ENCODE measurements at regions not wholly inside any gene's neighbourhood (a gene's known extent, or its start where the extent isn't known, plus 50 kb on each side); places are given as distances from the start of the nearest gene placed in this dataset.

GRCh38 chr7:31256506-31256905, 84.0 kb downstream of the NEUROD6 start:
- DNase-seq (ENCODE audit: low read depth), result no peak
- no peak overlapping the region for H3K4me3 ChIP-seq (ENCODE audit: low read length)
- TF ChIP-seq CTCF (conservative IDR thresholded peaks at IDR 0.05; ENCODE audit: low read depth, low read length), result no peak

DNA sequence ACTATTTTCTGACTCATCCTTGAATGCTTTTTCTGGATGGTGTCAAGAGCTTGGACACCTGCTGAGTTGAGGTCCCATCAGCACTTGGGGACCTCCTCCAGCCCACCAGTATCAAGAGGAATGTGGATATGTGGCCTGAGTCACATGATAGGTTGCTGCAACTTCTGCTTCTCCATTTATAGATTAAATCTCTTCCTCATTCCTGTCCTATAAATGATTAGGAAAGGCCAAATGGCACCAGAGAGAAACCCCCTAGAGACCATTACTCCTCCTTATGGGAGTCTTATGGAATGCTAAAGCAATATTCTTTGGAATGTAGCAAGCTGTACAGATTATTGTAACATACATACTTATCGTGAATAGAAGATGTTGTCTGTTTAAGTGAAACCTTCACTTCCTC, 85.6 kb downstream of the NEUROD6 start:
- no peak overlapping the region for H3K4me3 ChIP-seq (ENCODE audit: low read length)
- no peak for DNase-seq (ENCODE audit: low read depth)
- no peak for TF ChIP-seq CTCF (conservative IDR thresholded peaks at IDR 0.05; ENCODE audit: low read depth, low read length)

- no peak for TF ChIP-seq CTCF (conservative IDR thresholded peaks at IDR 0.05; ENCODE audit: low read depth, low read length)
- H3K4me3 ChIP-seq (ENCODE audit: low read length), result no peak overlapping the region
- no peak for DNase-seq (ENCODE audit: low read depth)
Measured at GRCh38 chr7:31253532-31253931, 87.0 kb downstream of the NEUROD6 start.

DNA sequence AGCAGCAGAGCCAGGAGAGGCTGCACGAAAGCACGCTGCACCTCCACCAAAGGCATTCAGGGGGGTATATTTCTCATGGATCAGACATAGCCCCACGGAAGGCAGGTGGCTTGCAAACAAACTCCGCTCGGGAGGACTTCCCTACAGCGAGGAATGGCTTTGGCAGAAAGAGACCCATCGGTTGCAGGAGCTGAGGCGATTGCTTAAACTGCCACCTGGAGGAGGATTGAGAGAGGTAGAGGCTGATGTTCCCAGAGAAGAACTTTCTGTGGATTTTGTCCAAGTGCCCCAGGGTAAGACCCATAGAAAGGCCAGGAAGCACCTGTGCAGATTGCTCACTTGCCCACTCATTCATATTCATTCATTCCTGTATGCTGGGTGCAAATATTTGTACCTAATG, 89.1 kb downstream of the NEUROD6 start:
- no peak overlapping the region for H3K4me3 ChIP-seq (ENCODE audit: low read length)
- no peak for DNase-seq (ENCODE audit: low read depth)
- TF ChIP-seq CTCF (conservative IDR thresholded peaks at IDR 0.05; ENCODE audit: low read depth, low read length), result no peak

GRCh38 chr7:31249671-31250070, 90.9 kb downstream of the NEUROD6 start:
- H3K4me3 ChIP-seq (ENCODE audit: low read length), result no peak overlapping the region
- DNase-seq (ENCODE audit: low read depth), result no peak
- no peak for TF ChIP-seq CTCF (conservative IDR thresholded peaks at IDR 0.05; ENCODE audit: low read depth, low read length)

- H3K4me3 ChIP-seq (ENCODE audit: low read length), result no peak overlapping the region
- TF ChIP-seq CTCF (conservative IDR thresholded peaks at IDR 0.05; ENCODE audit: low read depth, low read length), result no peak
Measured at GRCh38 chr7:31236868-31237267, 103.7 kb downstream of the NEUROD6 start.

DNA sequence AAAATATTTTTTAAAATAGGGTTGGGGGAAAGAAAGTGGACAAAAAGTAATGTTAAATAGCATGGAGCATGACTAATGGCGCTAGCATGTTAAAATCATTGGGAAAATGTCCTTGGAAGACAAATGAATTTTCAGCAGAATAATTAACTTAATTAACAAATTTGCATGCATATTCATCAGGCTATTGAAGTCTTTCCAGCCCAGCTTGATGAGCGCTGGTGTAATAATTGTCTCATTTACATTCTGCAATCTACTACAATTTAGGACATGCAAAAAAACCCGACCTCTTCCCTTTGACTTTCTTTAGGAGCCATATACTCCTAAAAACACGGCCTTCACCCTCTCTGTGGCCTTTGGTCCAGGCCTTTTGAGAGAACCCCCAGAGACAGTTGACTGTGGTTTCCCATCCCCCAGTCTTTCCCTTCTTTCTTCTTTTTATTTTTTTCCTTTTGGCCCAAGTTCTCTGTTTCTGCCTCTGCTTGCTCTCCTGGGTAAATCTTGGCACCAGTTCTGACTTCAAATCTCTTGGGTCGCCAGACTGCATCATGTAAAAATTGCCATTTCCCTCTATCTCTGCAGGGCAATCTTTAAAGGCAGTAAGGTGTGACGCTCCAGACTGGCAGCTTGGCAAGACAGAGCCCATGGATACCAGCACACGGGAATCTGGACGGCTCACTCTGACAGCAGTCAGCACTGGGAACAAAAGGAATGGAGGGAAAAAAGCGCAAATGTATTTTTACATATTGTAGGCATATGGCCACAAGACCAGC, 105.5 kb downstream of the NEUROD6 start:
- no peak for TF ChIP-seq CTCF (conservative IDR thresholded peaks at IDR 0.05; ENCODE audit: low read depth, low read length)
- DNase-seq (ENCODE audit: low read depth), result no peak
- H3K4me3 ChIP-seq (ENCODE audit: low read length), result no peak overlapping the region

More at GRCh38 chr7:31236868-31237267, 103.7 kb downstream of the NEUROD6 start:
- no peak for DNase-seq (ENCODE audit: low read depth)

Data from retinal pigment epithelial cell (primary cell).